OCI-LY3 (cell line): ENCODE measurements at regions not wholly inside any gene's neighbourhood (a gene's known extent, or its start where the extent isn't known, plus 50 kb on each side); places are given as distances from the start of the nearest gene placed in this dataset.
"Not testable (repeated sequence)": the region's sequence is repeated elsewhere in the genome, so short reads cannot be mapped to it uniquely, and the experiment has no call there.

Source experiments
- H2AFZ ChIP-seq: fragments of 200-600, 300-600 bp; shearing (Covaris generic); 2 replicates; pipeline ENCODE4 v1.6.0; 2014; ENCODE audit warnings: antibody characterized with exemption, low read depth, low read length
- H3K27ac ChIP-seq: fragments of 200-600, 300-600 bp; sonication (generic); 2 replicates; pipeline ENCODE4 v1.5.1; 2014; ENCODE audit warnings: mild to moderate bottlenecking, low read length, moderate library complexity, mixed read lengths
- H3K27me3 ChIP-seq: fragments of 200-600, 300-600 bp; sonication (generic); 2 replicates; pipeline ENCODE4 v1.6.1; 2014; ENCODE audit warnings: low read depth, low read length, mixed read lengths
- H3K36me3 ChIP-seq: fragments of 200-600, 300-600 bp; sonication (generic); replicated peaks from 2 replicates; pipeline ENCODE3; 2014; ENCODE audit warnings: low read depth, low read length, mixed read lengths
- H3K4me1 ChIP-seq: fragments of 300-600, 200-600 bp; sonication (generic); 2 replicates; pipeline ENCODE4 v1.6.1; 2014; ENCODE audit warnings: low read length, mixed read lengths
- H3K4me2 ChIP-seq: fragments of 200-600, 300-600 bp; sonication (generic); 2 replicates; pipeline ENCODE4 v1.6.1; 2014; ENCODE audit warnings: low read length, mixed read lengths
- H3K4me3 ChIP-seq: fragments of 300-600, 200-600 bp; sonication (generic); 2 replicates; pipeline ENCODE4 v1.5.1; 2014; ENCODE audit warnings: antibody characterized with exemption, mild to moderate bottlenecking, low read length, moderate library complexity
- H3K79me2 ChIP-seq: fragments of 300-600, 200-600 bp; shearing (Covaris generic); 2 replicates; pipeline ENCODE4 v1.6.1; 2014; ENCODE audit warnings: mild to moderate bottlenecking, low read length, mixed read lengths
- H3K9ac ChIP-seq: fragments of 300-600, 200-600 bp; shearing (Covaris generic); 2 replicates; pipeline ENCODE4 v1.6.0; 2014; ENCODE audit warnings: mild to moderate bottlenecking, low read length, moderate library complexity
- H3K9me3 ChIP-seq: fragments of 200-600, 300-600 bp; shearing (Covaris generic); 2 replicates; pipeline ENCODE4 v1.6.1; 2014; ENCODE audit warnings: low read length, mixed read lengths; ENCODE audit not compliant: insufficient read depth
- H4K20me1 ChIP-seq: fragments of 200-600, 300-600 bp; sonication (generic); 2 replicates; pipeline ENCODE4 v1.6.1; 2016; ENCODE audit warnings: low read length, mixed read lengths; ENCODE audit not compliant: insufficient read depth
- CTCF ChIP-seq: fragments of 200-600, 300-600 bp; sonication (generic); IDR thresholded peaks from 2 replicates; pipeline ENCODE4 v1.5.1; 2014; ENCODE audit warnings: antibody characterized with exemption, low read length, low read depth
- EZH2phosphoT487 ChIP-seq: fragments of 200-600 bp; shearing (Covaris generic); IDR thresholded peaks from 2 replicates; pipeline ENCODE4 v1.6.1; 2018; ENCODE audit warnings: antibody characterized with exemption, mixed run types, low read depth

GRCh38 chr7:16944936-16945335 lies 63.2 kb upstream of the AGR3 start:
- H3K9ac ChIP-seq = no peak overlapping the region
- H4K20me1 ChIP-seq = no peaks in the 10 kb centered on the region
- H2AFZ ChIP-seq = no peak overlapping the region
- no peak overlapping the region for H3K27ac ChIP-seq
- TF ChIP-seq EZH2phosphoT487 = no peak
- TF ChIP-seq CTCF = no peak
- H3K79me2 ChIP-seq = no peaks in the 10 kb centered on the region
- H3K36me3 ChIP-seq = no peaks in the 10 kb centered on the region
- no peaks in the 10 kb centered on the region for H3K9me3 ChIP-seq
- H3K27me3 ChIP-seq = no peaks in the 10 kb centered on the region
- H3K4me2 ChIP-seq = no peak overlapping the region
- H3K4me3 ChIP-seq = no peak overlapping the region
- no peaks in the 10 kb centered on the region for H3K4me1 ChIP-seq

GRCh38 chr7:16945372-16945771 lies 63.6 kb upstream of the AGR3 start:
- no peak overlapping the region for H3K4me2 ChIP-seq
- H3K27ac ChIP-seq = no peak overlapping the region
- H3K9ac ChIP-seq = no peak overlapping the region
- H3K9me3 ChIP-seq = no peaks in the 10 kb centered on the region
- no peak overlapping the region for H3K4me3 ChIP-seq
- no peaks in the 10 kb centered on the region for H4K20me1 ChIP-seq
- H3K79me2 ChIP-seq = no peaks in the 10 kb centered on the region
- no peak overlapping the region for H2AFZ ChIP-seq
- no peak for TF ChIP-seq EZH2phosphoT487
- no peak for TF ChIP-seq CTCF
- no peaks in the 10 kb centered on the region for H3K27me3 ChIP-seq
- H3K4me1 ChIP-seq = no peaks in the 10 kb centered on the region
- no peaks in the 10 kb centered on the region for H3K36me3 ChIP-seq

GRCh38 chr7:16948110-16948509 lies 66.3 kb upstream of the AGR3 start:
- H3K9me3 ChIP-seq, H3K4me3 ChIP-seq, H2AFZ ChIP-seq, H3K36me3 ChIP-seq, H3K9ac ChIP-seq, H3K27ac ChIP-seq, H4K20me1 ChIP-seq, H3K79me2 ChIP-seq, H3K4me1 ChIP-seq, H3K27me3 ChIP-seq, H3K4me2 ChIP-seq: not testable (repeated sequence)

- H3K4me2 ChIP-seq = no peak overlapping the region
- no peaks in the 10 kb centered on the region for H4K20me1 ChIP-seq
- H3K79me2 ChIP-seq = no peaks in the 10 kb centered on the region
- H3K9ac ChIP-seq = no peak overlapping the region
- no peaks in the 10 kb centered on the region for H3K9me3 ChIP-seq
- H3K27me3 ChIP-seq = no peaks in the 10 kb centered on the region
- H2AFZ ChIP-seq = no peak overlapping the region
- no peaks in the 10 kb centered on the region for H3K36me3 ChIP-seq
- TF ChIP-seq CTCF (no peak), EZH2phosphoT487 (no peak)
- no peaks in the 10 kb centered on the region for H3K4me1 ChIP-seq
- no peak overlapping the region for H3K27ac ChIP-seq
- H3K4me3 ChIP-seq = no peak overlapping the region
These were observed 69.8 kb upstream of the AGR3 start for GRCh38 chr7:16951483-16952080.

GRCh38 chr7:16954321-16954720 lies 72.5 kb upstream of the AGR3 start:
- Histone ChIP-seq H3K4me3 (no peak overlapping the region), H3K27ac (no peak overlapping the region), H4K20me1 (no peaks in the 10 kb centered on the region), H3K9me3 (no peaks in the 10 kb centered on the region), H3K4me1 (no peaks in the 10 kb centered on the region), H3K9ac (no peak overlapping the region), H3K27me3 (no peaks in the 10 kb centered on the region), H3K79me2 (no peaks in the 10 kb centered on the region), H3K4me2 (no peak overlapping the region), H3K36me3 (no peaks in the 10 kb centered on the region), H2AFZ (no peak overlapping the region)
- TF ChIP-seq EZH2phosphoT487 = no peak
- no peak for TF ChIP-seq CTCF
